ENCODE measurements at regions not wholly inside any gene's neighbourhood (a gene's known extent, or its start where the extent isn't known, plus 50 kb on each side); places are given as distances from the start of the nearest gene placed in this dataset.

DNA sequence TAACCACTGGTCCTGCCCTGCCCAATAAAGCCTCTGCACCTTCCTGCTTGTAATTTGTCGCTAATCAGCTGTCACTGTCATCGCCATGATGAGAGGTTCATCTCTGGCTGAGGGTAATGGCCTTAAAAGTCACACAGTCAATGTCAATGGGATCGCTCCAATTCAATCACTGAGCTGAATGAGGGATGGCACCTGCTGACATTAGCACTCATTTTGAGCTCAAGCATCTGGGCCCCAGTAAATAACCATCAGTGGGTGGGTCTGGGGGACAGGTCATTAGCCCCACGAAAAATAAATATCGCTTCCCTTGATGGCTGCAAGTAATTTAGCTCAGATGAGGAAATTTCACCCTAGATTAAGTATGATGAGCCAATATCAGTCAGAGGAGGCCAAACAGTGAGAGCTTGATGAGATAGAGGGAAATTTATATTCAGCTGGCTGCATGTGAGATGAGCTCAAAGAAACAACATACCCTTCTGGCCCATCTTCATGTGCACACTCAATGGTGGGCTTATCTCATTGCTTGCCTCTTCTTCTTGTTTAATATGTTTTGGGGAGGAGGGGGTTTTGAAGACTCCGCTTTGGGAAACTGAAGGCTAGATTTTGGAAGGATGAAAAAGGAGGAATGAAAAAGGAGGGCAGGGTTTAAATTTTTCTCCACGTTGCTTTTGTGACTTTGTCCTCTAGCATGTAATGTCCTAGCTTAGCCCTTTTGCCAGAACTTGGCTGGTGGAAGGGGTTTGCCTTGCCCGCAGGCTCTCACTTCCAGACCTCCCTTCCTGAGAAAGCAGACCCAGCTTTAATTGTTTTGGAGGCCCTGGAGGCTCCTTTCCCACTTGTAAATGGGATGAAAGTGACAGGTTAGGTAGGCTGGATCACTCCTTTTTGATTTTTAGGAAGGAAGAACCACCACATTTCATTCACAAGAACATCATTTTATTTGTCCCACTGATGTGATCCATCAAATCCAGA, 84.8 kb upstream of the PAQR3 start:
- TF ChIP-seq, protein P1, sequence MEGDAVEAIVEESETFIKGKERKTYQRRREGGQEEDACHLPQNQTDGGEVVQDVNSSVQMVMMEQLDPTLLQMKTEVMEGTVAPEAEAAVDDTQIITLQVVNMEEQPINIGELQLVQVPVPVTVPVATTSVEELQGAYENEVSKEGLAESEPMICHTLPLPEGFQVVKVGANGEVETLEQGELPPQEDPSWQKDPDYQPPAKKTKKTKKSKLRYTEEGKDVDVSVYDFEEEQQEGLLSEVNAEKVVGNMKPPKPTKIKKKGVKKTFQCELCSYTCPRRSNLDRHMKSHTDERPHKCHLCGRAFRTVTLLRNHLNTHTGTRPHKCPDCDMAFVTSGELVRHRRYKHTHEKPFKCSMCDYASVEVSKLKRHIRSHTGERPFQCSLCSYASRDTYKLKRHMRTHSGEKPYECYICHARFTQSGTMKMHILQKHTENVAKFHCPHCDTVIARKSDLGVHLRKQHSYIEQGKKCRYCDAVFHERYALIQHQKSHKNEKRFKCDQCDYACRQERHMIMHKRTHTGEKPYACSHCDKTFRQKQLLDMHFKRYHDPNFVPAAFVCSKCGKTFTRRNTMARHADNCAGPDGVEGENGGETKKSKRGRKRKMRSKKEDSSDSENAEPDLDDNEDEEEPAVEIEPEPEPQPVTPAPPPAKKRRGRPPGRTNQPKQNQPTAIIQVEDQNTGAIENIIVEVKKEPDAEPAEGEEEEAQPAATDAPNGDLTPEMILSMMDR (IDR thresholded peaks at IDR 0.05; ENCODE audit: unreplicated experiment) = no peak
- H3K27ac Mint-ChIP-seq = no peak overlapping the region

DNA sequence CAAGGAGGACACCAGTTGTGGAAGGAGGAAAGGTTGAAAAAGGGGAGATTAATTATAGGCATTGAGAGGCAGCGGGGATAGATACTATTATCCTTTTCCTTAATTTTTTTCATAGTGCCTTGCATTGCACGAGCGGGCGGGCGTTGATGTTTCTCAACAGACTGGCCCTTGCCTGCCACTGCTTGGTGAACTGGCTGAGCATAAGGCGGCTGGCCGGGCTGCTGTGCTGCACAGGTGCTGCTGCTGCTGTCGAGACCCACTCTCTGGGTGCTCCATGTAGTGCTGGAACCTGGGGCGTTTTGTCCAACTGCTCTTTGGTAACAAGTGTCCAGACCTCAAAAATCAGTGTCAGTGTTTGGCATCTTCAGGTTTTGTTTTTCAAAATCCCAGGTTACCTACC, 83.3 kb upstream of the PAQR3 start:
- H3K4me3 Mint-ChIP-seq (ENCODE audit: low read depth) = no peak overlapping the region
- peaks cover 1% of the 10 kb centered on the region for H3K36me3 Mint-ChIP-seq (ENCODE audit: insufficient read depth)
- H3K4me1 Mint-ChIP-seq (ENCODE audit: low read depth) = peaks cover 4% of the 10 kb centered on the region
- peaks cover 3% of the 10 kb centered on the region for H3K9me3 Mint-ChIP-seq (ENCODE audit: low read depth)
- DNase-seq (ENCODE audit: low spot score, unreplicated experiment) = no peak
- H3K27ac Mint-ChIP-seq = no peak overlapping the region
- H3K27me3 Mint-ChIP-seq = no peaks in the 10 kb centered on the region
- TF ChIP-seq, protein P1 (IDR thresholded peaks at IDR 0.05; ENCODE audit: unreplicated experiment) = no peak

More for the DNA sequence above, 84.8 kb upstream of the PAQR3 start:
- H3K4me3 Mint-ChIP-seq (ENCODE audit: low read depth) = no peak overlapping the region
- H3K27me3 Mint-ChIP-seq = no peaks in the 10 kb centered on the region
- peaks cover under 1% of the 10 kb centered on the region for H3K36me3 Mint-ChIP-seq (ENCODE audit: insufficient read depth)
- no peak for DNase-seq (ENCODE audit: low spot score, unreplicated experiment)
- peaks cover 3% of the 10 kb centered on the region for H3K4me1 Mint-ChIP-seq (ENCODE audit: low read depth)
- peaks cover under 1% of the 10 kb centered on the region for H3K9me3 Mint-ChIP-seq (ENCODE audit: low read depth)

DNA sequence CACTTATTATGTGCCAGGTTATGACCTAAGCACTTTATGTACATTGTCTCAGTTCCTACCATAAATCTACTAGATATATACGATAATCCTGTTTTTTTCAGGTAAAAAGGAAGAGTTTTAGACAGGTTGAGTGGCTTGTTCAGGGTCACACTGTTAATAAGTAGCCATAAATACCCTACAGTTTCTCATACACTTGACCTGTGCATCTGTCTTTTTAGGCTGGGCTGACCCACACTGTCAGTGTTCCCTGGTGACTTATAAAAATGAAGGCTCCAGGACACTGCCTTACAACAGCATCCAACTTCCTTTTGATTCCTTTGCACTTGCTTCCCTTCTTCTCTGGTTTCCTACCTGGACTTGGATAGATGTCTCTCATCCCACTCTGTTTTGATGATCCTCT, 78.2 kb upstream of the PAQR3 start:
- Mint-ChIP-seq H3K36me3 (ENCODE audit: insufficient read depth) (peaks cover 1% of the 10 kb centered on the region), H3K9me3 (ENCODE audit: low read depth) (peaks cover 3% of the 10 kb centered on the region), H3K27me3 (no peaks in the 10 kb centered on the region), H3K4me3 (ENCODE audit: low read depth) (no peak overlapping the region), H3K27ac (no peak overlapping the region), H3K4me1 (ENCODE audit: low read depth) (peaks cover 2% of the 10 kb centered on the region)
- no peak for DNase-seq (ENCODE audit: low spot score, unreplicated experiment)
- TF ChIP-seq, protein P1 (IDR thresholded peaks at IDR 0.05; ENCODE audit: unreplicated experiment) = no peak

DNA sequence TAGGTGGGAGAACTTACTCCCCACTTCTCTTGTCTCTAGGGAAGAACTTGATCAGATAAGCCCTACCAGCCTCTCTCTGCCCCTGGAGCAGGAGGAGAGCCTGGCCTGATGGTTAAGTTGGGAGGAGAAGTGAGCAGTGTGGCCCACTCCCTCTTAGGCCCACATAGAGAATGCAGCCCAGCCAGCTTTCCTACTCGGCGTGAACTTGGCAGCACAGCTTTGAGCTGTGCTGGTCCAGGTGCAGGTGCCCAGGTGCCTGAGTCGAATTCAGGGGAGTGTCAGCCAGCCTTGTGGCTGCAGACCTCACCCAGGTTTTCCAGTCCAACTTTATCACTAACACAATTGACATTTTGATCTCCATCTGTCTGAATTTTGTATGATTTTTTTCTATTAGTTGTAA, 77.6 kb upstream of the PAQR3 start:
- H3K27ac Mint-ChIP-seq = peak overlapping the region; percentile 70
- H3K9me3 Mint-ChIP-seq (ENCODE audit: low read depth) = peaks cover 3% of the 10 kb centered on the region
- no peaks in the 10 kb centered on the region for H3K27me3 Mint-ChIP-seq
- H3K36me3 Mint-ChIP-seq (ENCODE audit: insufficient read depth) = peaks cover 1% of the 10 kb centered on the region
- H3K4me3 Mint-ChIP-seq (ENCODE audit: low read depth) = no peak overlapping the region
- H3K4me1 Mint-ChIP-seq (ENCODE audit: low read depth) = peaks cover 2% of the 10 kb centered on the region
- no peak for DNase-seq (ENCODE audit: low spot score, unreplicated experiment)
- TF ChIP-seq, protein P1 (IDR thresholded peaks at IDR 0.05; ENCODE audit: unreplicated experiment) = no peak

DNA sequence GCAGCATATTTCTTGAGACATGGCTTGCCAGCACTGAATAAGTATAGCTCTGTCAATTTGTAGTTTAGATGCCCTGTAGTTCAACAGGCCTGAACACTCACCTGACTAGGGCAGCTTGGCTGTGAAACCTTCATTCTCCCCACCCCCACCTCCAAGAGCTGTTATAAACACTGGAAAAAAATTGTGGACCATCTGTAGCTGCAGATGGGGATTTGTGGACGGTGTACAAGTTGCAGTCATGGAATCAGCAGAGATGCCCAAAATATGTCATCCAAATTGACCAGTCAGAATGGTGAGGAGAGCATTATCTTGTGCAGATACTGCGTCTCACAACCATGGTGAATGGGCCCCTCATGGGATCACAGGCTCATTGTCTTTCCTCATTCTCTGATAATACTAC, 76.2 kb upstream of the PAQR3 start:
- Mint-ChIP-seq H3K4me1 (ENCODE audit: low read depth) (peaks cover 2% of the 10 kb centered on the region), H3K36me3 (ENCODE audit: insufficient read depth) (peaks cover 1% of the 10 kb centered on the region), H3K27me3 (no peaks in the 10 kb centered on the region), H3K9me3 (ENCODE audit: low read depth) (peaks cover 3% of the 10 kb centered on the region), H3K27ac (no peak overlapping the region), H3K4me3 (ENCODE audit: low read depth) (no peak overlapping the region)
- TF ChIP-seq, protein P1 (IDR thresholded peaks at IDR 0.05; ENCODE audit: unreplicated experiment) = no peak
- DNase-seq (ENCODE audit: low spot score, unreplicated experiment) = no peak

Data from progenitor cell of endocrine pancreas (in vitro differentiated cells).